ENCODE measurements at regions not wholly inside any gene's neighbourhood (a gene's known extent, or its start where the extent isn't known, plus 50 kb on each side); places are given as distances from the start of the nearest gene placed in this dataset.

- DNase-seq (ENCODE audit: low read depth, low spot score), result no peak
These were observed 356.2 kb downstream of the TMEM161B start for GRCh38 chr5:87912419-87912818.

GRCh38 chr5:87909382-87909781 is 359.3 kb downstream of the TMEM161B start:
- intact Hi-C loops (cut with micrococcal nuclease; ENCODE audit: unreplicated experiment) (no loop called here), in situ Hi-C loops (cut with MboI) (no loop called here)
- ChIA-PET CTCF (no interaction called here), POLR2A (no interaction called here), SMC1A (ENCODE audit: uncharacterized antibody, unreplicated experiment) (no interaction called here), RAD21 (ENCODE audit: unreplicated experiment) (no interaction called here)
- H3K4me1 ChIP-seq (ENCODE audit: control insufficient read depth, insufficient read depth, low read length), result no peaks in the 10 kb centered on the region
- no peak for FAIRE-seq
- no peak overlapping the region for H2AFZ ChIP-seq (ENCODE audit: control insufficient read depth, low read depth, low read length)
- no TSS peak for BruUV-seq (replicated peaks)
- H3K9me3 ChIP-seq (replicated peaks; ENCODE audit: control insufficient read depth, insufficient read depth, low read length), result no peaks in the 10 kb centered on the region
- ATAC-seq, result no peak
- no peak overlapping the region for H3K4me2 ChIP-seq (ENCODE audit: control insufficient read depth, insufficient read depth)
- no peaks in the 10 kb centered on the region for H4K20me1 ChIP-seq (ENCODE audit: control insufficient read depth, insufficient read depth)
- H3K36me3 ChIP-seq (ENCODE audit: control insufficient read depth in 2 of 2, insufficient read depth in 2 of 2, low read length in 1 of 2), result no peaks in the 10 kb centered on the region
- no peak overlapping the region for H3K27ac ChIP-seq (ENCODE audit: control insufficient read depth, insufficient read depth)
- H3K27me3 ChIP-seq (replicated peaks in 1 of 2; ENCODE audit: control insufficient read depth in 2 of 2, insufficient read depth in 2 of 2, low read length in 1 of 2), result no peaks in the 10 kb centered on the region
- no peak overlapping the region for H3K9ac ChIP-seq (ENCODE audit: control insufficient read depth, insufficient read depth, low read length)
- DNase-seq (ENCODE audit: low read depth, low spot score), result no peak
- TF ChIP-seq EP300 (IDR thresholded peaks at IDR 0.05; ENCODE audit: borderline replicate concordance in 1 of 2, control insufficient read depth in 1 of 2, low read depth in 2 of 2, low read length in 2 of 2) (no peak), ZNF384 (IDR thresholded peaks at IDR 0.05; ENCODE audit: borderline replicate concordance, low read depth, low read length) (no peak), POLR2A (IDR thresholded peaks at IDR 0.05; ENCODE audit: low read depth, low read length) (no peak), NFXL1 (IDR thresholded peaks at IDR 0.05; ENCODE audit: borderline replicate concordance) (no peak), ZBTB4 (CRISPR knock-in tag; IDR thresholded peaks at IDR 0.05) (no peak)
- TF ChIP-seq, protein P1, sequence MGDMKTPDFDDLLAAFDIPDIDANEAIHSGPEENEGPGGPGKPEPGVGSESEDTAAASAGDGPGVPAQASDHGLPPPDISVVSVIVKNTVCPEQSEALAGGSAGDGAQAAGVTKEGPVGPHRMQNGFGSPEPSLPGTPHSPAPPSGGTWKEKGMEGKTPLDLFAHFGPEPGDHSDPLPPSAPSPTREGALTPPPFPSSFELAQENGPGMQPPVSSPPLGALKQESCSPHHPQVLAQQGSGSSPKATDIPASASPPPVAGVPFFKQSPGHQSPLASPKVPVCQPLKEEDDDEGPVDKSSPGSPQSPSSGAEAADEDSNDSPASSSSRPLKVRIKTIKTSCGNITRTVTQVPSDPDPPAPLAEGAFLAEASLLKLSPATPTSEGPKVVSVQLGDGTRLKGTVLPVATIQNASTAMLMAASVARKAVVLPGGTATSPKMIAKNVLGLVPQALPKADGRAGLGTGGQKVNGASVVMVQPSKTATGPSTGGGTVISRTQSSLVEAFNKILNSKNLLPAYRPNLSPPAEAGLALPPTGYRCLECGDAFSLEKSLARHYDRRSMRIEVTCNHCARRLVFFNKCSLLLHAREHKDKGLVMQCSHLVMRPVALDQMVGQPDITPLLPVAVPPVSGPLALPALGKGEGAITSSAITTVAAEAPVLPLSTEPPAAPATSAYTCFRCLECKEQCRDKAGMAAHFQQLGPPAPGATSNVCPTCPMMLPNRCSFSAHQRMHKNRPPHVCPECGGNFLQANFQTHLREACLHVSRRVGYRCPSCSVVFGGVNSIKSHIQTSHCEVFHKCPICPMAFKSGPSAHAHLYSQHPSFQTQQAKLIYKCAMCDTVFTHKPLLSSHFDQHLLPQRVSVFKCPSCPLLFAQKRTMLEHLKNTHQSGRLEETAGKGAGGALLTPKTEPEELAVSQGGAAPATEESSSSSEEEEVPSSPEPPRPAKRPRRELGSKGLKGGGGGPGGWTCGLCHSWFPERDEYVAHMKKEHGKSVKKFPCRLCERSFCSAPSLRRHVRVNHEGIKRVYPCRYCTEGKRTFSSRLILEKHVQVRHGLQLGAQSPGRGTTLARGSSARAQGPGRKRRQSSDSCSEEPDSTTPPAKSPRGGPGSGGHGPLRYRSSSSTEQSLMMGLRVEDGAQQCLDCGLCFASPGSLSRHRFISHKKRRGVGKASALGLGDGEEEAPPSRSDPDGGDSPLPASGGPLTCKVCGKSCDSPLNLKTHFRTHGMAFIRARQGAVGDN (IDR thresholded peaks at IDR 0.05), result no peak
- no peaks in the 10 kb centered on the region for H3K79me2 ChIP-seq (ENCODE audit: control insufficient read depth, insufficient read depth, low read length)
- H3K4me3 ChIP-seq, result no peak overlapping the region
- 0% methylated on average over 2 of the region's 2 CpGs for WGBS (ENCODE audit: insufficient coverage, insufficient replicate concordance, low lambda C conversion rate, missing lambda C conversion rate)

More at GRCh38 chr5:87912419-87912818, 356.2 kb downstream of the TMEM161B start:
- no peaks in the 10 kb centered on the region for H3K9me3 ChIP-seq (replicated peaks; ENCODE audit: control insufficient read depth, insufficient read depth, low read length)
- intact Hi-C loops (cut with micrococcal nuclease; ENCODE audit: unreplicated experiment) (no loop called here), in situ Hi-C loops (cut with MboI) (no loop called here)
- no peak for TF ChIP-seq EED (IDR thresholded peaks at IDR 0.05; ENCODE audit: low read depth)
- H2AFZ ChIP-seq (ENCODE audit: control insufficient read depth, low read depth, low read length), result no peak overlapping the region
- H3K4me3 ChIP-seq, result no peak overlapping the region
- H4K20me1 ChIP-seq (ENCODE audit: control insufficient read depth, insufficient read depth), result no peaks in the 10 kb centered on the region
- no TSS peak for BruUV-seq (replicated peaks)
- ChIA-PET SMC1A (ENCODE audit: uncharacterized antibody, unreplicated experiment) (no interaction called here), RAD21 (ENCODE audit: unreplicated experiment) (no interaction called here), POLR2A (no interaction called here), CTCF (no interaction called here)
- 0% methylated on average over 1 of the region's 1 CpG for WGBS (ENCODE audit: insufficient coverage, insufficient replicate concordance, low lambda C conversion rate, missing lambda C conversion rate)
- H3K4me2 ChIP-seq (ENCODE audit: control insufficient read depth, insufficient read depth), result no peak overlapping the region
- H3K9ac ChIP-seq (ENCODE audit: control insufficient read depth, insufficient read depth, low read length), result no peak overlapping the region
- H3K27me3 ChIP-seq (replicated peaks in 1 of 2; ENCODE audit: control insufficient read depth in 2 of 2, insufficient read depth in 2 of 2, low read length in 1 of 2), result no peaks in the 10 kb centered on the region
- ATAC-seq (no peak), FAIRE-seq (no peak)
- H3K36me3 ChIP-seq (ENCODE audit: control insufficient read depth in 2 of 2, insufficient read depth in 2 of 2, low read length in 1 of 2), result no peaks in the 10 kb centered on the region
- H3K4me1 ChIP-seq (ENCODE audit: control insufficient read depth, insufficient read depth, low read length), result no peaks in the 10 kb centered on the region
- H3K79me2 ChIP-seq (ENCODE audit: control insufficient read depth, insufficient read depth, low read length), result no peaks in the 10 kb centered on the region
- no peak overlapping the region for H3K27ac ChIP-seq (ENCODE audit: control insufficient read depth, insufficient read depth)

Measured in GM12878 (cell line).